ENCODE measurements at regions not wholly inside any gene's neighbourhood (a gene's known extent, or its start where the extent isn't known, plus 50 kb on each side); places are given as distances from the start of the nearest gene placed in this dataset.

DNA sequence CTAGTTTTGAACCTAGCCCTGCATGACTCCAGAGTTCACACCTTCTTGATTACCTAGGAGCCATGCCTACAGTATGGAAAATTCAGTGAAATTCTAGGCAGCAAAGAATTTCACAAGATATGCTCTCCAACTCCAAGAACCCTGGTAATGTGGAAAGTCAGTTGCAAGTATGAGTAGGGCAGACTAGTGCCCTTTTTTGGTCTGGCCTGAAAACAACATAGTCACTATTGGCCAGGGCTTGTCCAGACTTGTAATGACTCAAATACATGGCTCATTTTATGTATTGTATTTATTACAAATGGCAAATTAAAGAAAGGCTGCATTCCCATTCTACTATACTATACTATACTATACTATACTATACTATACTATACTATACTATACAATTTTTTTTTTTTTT, 160.4 kb downstream of the ESM1 start:
- TF ChIP-seq EZH2 (IDR thresholded peaks at IDR 0.05; ENCODE audit: low read depth): no peak
- TF ChIP-seq, protein P1, sequence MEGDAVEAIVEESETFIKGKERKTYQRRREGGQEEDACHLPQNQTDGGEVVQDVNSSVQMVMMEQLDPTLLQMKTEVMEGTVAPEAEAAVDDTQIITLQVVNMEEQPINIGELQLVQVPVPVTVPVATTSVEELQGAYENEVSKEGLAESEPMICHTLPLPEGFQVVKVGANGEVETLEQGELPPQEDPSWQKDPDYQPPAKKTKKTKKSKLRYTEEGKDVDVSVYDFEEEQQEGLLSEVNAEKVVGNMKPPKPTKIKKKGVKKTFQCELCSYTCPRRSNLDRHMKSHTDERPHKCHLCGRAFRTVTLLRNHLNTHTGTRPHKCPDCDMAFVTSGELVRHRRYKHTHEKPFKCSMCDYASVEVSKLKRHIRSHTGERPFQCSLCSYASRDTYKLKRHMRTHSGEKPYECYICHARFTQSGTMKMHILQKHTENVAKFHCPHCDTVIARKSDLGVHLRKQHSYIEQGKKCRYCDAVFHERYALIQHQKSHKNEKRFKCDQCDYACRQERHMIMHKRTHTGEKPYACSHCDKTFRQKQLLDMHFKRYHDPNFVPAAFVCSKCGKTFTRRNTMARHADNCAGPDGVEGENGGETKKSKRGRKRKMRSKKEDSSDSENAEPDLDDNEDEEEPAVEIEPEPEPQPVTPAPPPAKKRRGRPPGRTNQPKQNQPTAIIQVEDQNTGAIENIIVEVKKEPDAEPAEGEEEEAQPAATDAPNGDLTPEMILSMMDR (conservative IDR thresholded peaks at IDR 0.05): no peak
- Histone ChIP-seq H3K9me2 (ENCODE audit: insufficient read depth) (no peaks in the 10 kb centered on the region), H2AFZ (no peak overlapping the region), H4K20me1 (ENCODE audit: insufficient read depth) (no peaks in the 10 kb centered on the region), H3K9me3 (ENCODE audit: insufficient read depth, low read depth) (no peaks in the 10 kb centered on the region; the same call in 1 of the 2 replicates), H3K4me2 (no peak overlapping the region), H3K27me3 (ENCODE audit: insufficient read depth, low read depth) (no peaks in the 10 kb centered on the region), H3F3A (ENCODE audit: insufficient read depth, low read depth) (0 out of 2 replicates have a peak, but pooled peaks cover 4% of the 10 kb centered on the region), H3K36me3 (ENCODE audit: low read depth) (no peaks in the 10 kb centered on the region), H3K4me3 (no peak overlapping the region), H3K79me2 (ENCODE audit: low read depth) (no peaks in the 10 kb centered on the region), H3K27ac (no peak overlapping the region), H3K4me1 (replicated peaks; ENCODE audit: insufficient read depth) (peaks cover 16% of the 10 kb centered on the region)
- no TSS peak for BruUV-seq (replicated peaks)
- ChIA-PET CTCF (interaction anchor here (0.7 kb wide), 1 partner anchor 407 kb away, joined by 3 read pairs; no protein-coding TSS in a partner anchor), POLR2A (ENCODE audit: unreplicated experiment) (no interaction called here)
- intact Hi-C loops (cut with micrococcal nuclease; ENCODE audit: unreplicated experiment): no loop called here
- DNase-seq: no peak

DNA sequence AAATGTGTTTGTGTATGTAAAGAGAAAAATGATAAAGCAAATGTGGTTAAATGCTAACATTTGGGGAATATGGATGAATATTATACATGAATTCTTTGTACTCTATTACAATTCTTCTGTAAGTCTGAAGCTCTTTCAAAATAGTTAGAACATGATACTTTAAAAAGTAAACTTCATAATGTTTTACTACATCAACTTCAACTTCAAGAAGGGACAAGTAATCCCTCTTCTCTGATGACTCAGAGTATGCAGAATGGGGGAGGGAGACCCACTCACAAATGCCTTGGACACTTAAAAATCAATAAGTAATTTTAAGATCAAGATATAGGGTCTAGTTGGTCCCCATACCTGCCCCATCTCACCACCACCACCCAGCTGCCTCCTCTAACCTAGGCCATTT, 162.4 kb downstream of the ESM1 start:
- no peaks in the 10 kb centered on the region for H4K20me1 ChIP-seq (ENCODE audit: insufficient read depth)
- POLR2A ChIA-PET (ENCODE audit: unreplicated experiment): no interaction called here
- BruUV-seq (replicated peaks): no TSS peak
- TF ChIP-seq, protein P1 (conservative IDR thresholded peaks at IDR 0.05): no peak
- TF ChIP-seq EZH2 (IDR thresholded peaks at IDR 0.05; ENCODE audit: low read depth): no peak
- no peaks in the 10 kb centered on the region for H3K36me3 ChIP-seq (ENCODE audit: low read depth)
- no peaks in the 10 kb centered on the region for H3K79me2 ChIP-seq (ENCODE audit: low read depth)
- H3K27ac ChIP-seq: no peak overlapping the region
- no peak for DNase-seq
- H3K4me2 ChIP-seq: no peak overlapping the region
- peaks cover 16% of the 10 kb centered on the region for H3K4me1 ChIP-seq (replicated peaks; ENCODE audit: insufficient read depth)
- no peaks in the 10 kb centered on the region for H3K27me3 ChIP-seq (ENCODE audit: insufficient read depth, low read depth)
- H3K9me2 ChIP-seq (ENCODE audit: insufficient read depth): no peaks in the 10 kb centered on the region
- H2AFZ ChIP-seq: no peak overlapping the region
- no peaks in the 10 kb centered on the region; the same call in 1 of the 2 replicates for H3K9me3 ChIP-seq (ENCODE audit: insufficient read depth, low read depth)
- H3F3A ChIP-seq (ENCODE audit: insufficient read depth, low read depth): 0 out of 2 replicates have a peak, but pooled peaks cover 4% of the 10 kb centered on the region
- intact Hi-C loops (cut with micrococcal nuclease; ENCODE audit: unreplicated experiment): no loop called here
- H3K4me3 ChIP-seq: no peak overlapping the region
- CTCF ChIA-PET: no interaction called here

DNA sequence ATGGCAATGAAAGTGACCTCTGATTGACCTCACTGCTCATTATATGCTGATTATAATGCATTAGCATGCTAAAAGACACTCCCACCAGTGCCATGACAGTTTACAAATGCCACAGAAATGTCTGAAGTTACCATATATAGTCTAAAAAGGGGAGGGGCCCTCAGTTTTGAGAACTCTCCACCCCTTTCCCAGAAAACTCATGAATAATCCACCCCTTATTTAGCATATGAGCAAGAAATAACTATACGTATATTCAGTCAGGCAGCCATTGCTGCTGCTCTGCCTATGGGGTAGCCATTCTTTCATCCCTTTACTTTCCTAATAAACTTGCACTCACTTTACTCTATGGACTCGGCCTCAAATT, 163.1 kb downstream of the ESM1 start:
- H2AFZ ChIP-seq: peak overlapping the region; percentile 59; the same call in 1 of the 2 replicates
- ChIA-PET CTCF (no interaction called here), POLR2A (ENCODE audit: unreplicated experiment) (no interaction called here)
- no TSS peak for BruUV-seq (replicated peaks)
- no peak for TF ChIP-seq EZH2 (IDR thresholded peaks at IDR 0.05; ENCODE audit: low read depth)
- TF ChIP-seq, protein P1 (conservative IDR thresholded peaks at IDR 0.05): no peak
- no peaks in the 10 kb centered on the region for H4K20me1 ChIP-seq (ENCODE audit: insufficient read depth)
- H3F3A ChIP-seq (ENCODE audit: insufficient read depth, low read depth): 0 out of 2 replicates have a peak, but pooled peaks cover 4% of the 10 kb centered on the region
- H3K4me1 ChIP-seq (replicated peaks; ENCODE audit: insufficient read depth): peaks cover 16% of the 10 kb centered on the region
- H3K36me3 ChIP-seq (ENCODE audit: low read depth): no peaks in the 10 kb centered on the region
- no peaks in the 10 kb centered on the region for H3K27me3 ChIP-seq (ENCODE audit: insufficient read depth, low read depth)
- no peaks in the 10 kb centered on the region for H3K9me2 ChIP-seq (ENCODE audit: insufficient read depth)
- H3K9me3 ChIP-seq (ENCODE audit: insufficient read depth, low read depth): no peaks in the 10 kb centered on the region; the same call in 1 of the 2 replicates
- no peak overlapping the region for H3K4me3 ChIP-seq
- no peaks in the 10 kb centered on the region for H3K79me2 ChIP-seq (ENCODE audit: low read depth)
- intact Hi-C loops (cut with micrococcal nuclease; ENCODE audit: unreplicated experiment): no loop called here
- H3K4me2 ChIP-seq: peak overlapping the region; percentile 35; the same call in 1 of the 2 replicates
- H3K27ac ChIP-seq: no peak overlapping the region
- no peak for DNase-seq

Measured in PC-9 (cell line).